ENCODE measurements at regions not wholly inside any gene's neighbourhood (a gene's known extent, or its start where the extent isn't known, plus 50 kb on each side); places are given as distances from the start of the nearest gene placed in this dataset.

DNA sequence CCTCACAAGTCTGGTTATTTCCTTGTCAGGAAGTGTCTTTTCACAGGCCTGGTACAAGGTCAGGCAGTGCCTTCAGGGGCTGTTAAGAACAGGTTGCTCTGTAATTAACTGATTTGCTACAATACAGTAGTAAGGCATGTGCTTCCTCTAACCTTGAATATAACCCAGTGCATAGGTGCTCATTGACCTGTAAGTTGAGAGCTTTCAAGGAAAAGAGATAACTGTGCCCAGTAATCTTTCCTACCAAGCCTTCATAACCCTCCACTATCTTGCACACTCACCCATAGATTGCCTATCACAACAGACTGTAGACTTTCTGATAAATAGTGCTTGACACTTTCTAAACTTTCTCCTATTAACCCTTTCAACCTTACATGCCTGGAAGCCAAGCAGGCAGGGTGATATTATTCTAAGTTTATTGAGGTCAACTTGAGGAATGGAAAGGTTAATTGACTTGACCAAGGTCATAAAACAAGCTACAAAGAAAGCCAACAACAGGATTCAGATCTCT, 148.1 kb downstream of the PPARGC1A start:
- intact Hi-C loops (cut with DNase I), result no loop called here
- no peak for DNase-seq

DNA sequence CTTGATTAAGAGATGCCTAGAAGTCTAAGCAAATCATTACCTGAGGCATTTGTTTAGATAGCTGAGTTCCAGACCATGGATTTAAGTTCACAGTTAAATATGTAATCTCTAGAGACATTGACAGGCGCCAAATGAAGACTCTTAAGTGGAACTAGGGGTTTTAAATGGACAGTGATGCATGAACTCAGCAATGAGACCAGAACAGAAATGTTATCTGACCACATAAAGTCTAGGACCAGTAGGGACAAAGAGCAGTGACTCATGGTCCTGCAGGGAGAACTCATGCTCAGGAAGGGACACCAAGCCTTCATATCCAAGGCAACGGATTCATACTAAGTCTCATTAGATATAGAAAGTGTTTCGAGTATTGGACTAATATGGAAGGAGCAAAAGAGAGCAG, 152.3 kb downstream of the PPARGC1A start:
- intact Hi-C loops (cut with DNase I), result no loop called here
- no peak for DNase-seq

DNA sequence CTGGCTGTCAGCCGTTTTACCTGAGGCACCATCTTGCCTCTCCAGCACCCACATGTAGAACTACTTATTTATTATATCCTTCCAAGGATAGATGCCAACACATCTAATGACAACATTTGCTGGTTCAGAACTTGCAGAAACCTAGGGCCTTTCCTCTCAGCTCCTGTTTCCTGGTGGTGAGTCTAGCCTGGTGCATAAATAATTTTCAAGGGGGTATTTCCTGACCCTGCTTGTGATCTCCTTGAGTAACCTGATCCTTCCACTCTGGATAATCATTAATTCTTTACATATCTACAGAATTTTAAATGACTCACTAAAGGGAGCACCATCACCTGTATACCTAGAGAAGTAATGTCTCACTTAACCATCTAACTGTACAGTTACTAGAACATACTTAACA, 153.4 kb downstream of the PPARGC1A start:
- intact Hi-C loops (cut with DNase I), result no loop called here
- no peak for DNase-seq

DNA sequence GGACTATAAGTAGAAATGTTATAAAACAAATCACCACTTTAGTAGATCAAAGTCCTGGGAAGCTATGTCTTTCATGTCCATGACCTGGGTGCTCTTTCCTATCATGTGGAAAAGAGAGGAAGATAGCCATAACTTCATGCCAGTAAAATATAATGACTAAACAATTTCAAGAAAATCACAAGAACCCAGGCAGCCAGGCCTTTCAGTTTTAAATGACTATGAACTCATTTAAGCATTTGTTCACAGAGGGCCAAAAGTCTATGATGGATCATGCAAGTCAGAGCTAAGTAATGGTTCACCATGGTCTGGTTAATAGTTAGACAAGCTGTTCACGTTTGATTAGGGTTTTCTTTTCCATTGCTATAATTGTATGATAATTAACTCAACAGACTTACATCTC, 155.8 kb downstream of the PPARGC1A start:
- no peak for DNase-seq
- intact Hi-C loops (cut with DNase I), result no loop called here

DNA sequence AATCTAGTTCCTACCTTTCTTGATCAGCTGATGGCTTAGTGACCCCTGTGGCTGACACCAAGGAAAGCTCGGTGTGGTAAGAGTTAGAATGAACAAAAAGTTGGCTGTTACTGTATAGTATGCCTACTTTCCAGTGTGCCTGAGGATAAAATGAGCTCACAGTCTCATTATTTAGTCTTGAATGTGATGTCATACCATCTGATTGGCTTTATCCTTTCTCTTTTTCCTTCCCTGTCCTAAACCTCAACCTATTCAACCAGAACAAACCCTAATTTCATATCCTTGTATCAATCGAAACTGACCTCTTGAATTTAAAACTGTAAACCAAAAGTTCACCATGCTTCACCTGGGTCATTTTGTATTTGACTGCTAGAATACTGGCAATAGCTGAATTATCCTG, 156.4 kb downstream of the PPARGC1A start:
- intact Hi-C loops (cut with DNase I), result no loop called here
- no peak for DNase-seq

DNA sequence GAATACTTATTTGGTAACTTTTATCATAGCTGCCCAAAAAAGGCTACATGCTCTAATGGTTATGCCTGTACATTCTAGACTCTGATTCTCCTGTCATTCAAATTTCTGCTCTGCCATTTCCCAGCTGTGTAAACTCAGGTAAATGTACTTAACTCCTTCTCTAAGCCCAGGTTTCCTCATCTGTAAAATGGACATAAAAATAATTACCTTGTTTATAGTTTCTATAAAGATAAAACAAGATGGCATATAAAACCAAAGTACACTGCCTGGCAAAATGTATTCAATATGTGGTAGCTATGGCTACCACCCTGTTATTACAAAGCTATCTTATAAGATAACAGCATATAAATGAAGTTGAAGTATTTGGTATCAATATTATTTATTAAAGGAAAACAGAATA, 158.8 kb downstream of the PPARGC1A start:
- intact Hi-C loops (cut with DNase I), result no loop called here
- DNase-seq, result no peak

DNA sequence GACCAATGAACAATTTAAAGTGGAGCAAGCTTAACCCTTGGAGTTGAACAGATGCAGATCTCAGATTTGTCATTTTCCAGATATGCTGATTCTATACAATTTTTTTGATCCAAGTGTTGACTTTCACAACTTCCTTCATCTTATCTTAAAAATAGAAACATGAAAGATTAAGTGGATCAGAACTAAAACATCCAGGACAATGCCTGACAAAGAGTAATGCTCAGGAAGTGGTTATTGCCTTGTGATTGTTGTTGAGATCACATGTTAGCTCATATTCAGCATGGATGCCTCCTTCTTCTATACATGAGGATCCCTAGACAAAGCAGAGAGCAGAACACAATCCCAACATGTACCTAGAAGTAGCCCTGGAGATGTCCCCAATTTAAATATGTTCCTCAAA, 160.9 kb downstream of the PPARGC1A start:
- DNase-seq, result no peak
- intact Hi-C loops (cut with DNase I), result no loop called here

DNA sequence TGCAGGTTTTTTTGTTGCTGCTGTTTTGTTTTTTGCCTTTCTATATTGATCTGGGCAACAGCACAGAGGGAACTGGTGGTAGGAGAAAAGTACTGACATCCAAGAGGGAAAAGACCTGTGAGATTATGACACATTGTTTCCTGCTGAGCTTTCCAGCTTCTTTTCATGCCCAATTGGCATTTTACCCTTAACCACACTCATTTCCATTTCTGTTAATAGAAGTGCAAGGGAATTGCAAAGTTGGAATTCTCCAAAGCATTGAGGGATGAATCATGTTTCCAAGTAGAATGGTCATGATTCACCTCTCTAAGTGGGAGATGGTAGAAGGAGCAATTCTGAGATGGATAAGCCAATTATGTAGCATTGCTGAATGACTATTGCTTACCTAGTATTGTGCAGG, 161.5 kb downstream of the PPARGC1A start:
- DNase-seq, result no peak
- intact Hi-C loops (cut with DNase I), result no loop called here

DNA sequence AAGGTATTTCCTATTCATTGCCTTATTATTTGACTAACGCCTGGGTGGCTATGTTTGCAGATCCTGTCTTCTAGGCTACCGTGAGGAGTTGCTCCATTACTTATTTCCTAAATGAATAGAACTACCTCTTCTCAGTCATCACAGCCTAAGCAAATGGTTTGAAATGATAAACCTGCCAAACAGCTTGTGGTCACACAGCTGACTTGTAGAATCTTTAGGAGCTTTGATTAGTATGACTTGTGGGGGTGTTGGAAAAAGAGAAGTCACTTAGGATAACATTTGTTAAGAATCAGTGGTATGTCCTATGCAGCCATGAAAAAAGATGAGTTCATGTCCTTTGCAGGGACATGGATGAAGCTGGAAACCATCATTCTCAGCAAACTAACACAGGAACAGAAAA, 169.3 kb downstream of the PPARGC1A start:
- no peak for DNase-seq
- intact Hi-C loops (cut with DNase I), result no loop called here

DNA sequence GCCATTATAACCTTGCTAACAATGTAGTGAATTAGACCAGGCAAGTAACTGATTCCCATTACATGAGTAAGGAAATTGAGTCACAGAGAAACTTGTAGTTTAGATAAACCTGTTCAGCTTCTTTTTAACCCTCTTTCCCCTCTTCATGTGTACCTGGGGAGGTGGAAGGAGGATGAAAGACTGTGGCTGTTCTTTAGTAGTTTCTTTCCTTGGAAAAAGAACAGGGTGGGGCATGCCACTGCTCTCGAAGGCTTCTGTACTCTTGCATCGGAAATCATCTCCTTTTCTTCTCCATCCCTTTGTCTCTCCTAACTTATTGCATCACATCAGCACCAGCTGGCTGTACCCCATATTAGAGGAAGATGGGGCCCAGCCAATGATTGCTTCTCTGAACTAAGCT, 171.4 kb downstream of the PPARGC1A start:
- no peak for DNase-seq
- intact Hi-C loops (cut with DNase I), result no loop called here

DNA sequence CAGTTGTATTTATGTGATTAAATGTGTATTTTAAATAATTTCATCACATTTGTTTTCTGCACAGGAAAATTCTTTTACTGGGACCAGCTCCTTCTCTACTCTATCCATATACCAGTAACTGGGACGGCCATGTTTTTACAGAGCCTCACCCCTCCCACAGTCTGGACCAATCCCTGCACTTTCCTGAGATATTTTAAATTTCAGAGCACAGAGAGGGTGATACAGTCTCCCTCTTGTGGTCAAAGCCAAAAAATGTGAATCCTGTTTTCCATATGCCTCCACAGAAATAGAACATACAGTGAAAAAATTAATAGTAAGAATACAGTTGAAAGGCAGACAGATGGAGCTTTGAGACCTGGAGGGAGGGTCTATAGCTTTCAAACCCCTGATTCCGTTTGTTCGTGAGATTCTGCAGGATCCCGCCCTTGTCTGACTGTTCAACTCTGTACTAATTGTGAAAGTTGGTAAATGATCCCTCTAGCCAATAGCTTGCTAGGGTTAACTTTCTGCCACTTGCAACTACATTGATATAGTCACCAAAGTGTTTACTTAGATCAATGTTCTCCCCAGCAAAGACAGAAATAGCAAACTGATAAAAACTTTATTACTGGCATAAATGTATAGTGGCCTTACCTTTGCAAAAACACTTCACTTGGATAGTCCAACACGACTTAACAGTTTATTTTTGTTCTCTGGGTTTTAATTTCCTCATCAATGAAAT, 172.2 kb downstream of the PPARGC1A start:
- intact Hi-C loops (cut with DNase I), result no loop called here
- no peak for DNase-seq

DNA sequence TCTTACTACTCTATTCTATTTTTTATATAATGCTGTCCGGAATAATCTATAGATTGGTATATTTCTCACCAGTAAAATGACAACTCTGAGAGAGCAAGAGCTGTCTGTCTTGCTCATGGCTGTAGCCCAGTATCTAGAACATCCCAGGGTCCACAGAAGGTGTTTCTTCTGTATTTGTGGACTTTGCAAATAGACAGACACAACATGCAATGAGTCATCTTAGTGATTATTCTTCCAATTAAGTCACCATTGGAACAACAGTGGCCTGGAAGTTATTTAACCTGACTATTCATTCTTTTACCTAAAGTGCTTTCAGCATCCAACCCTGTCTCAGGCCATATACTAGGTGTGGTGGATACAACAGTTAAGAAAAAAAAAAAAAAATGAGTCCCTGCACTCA, 179.5 kb downstream of the PPARGC1A start:
- intact Hi-C loops (cut with DNase I), result no loop called here
- no peak for DNase-seq

DNA sequence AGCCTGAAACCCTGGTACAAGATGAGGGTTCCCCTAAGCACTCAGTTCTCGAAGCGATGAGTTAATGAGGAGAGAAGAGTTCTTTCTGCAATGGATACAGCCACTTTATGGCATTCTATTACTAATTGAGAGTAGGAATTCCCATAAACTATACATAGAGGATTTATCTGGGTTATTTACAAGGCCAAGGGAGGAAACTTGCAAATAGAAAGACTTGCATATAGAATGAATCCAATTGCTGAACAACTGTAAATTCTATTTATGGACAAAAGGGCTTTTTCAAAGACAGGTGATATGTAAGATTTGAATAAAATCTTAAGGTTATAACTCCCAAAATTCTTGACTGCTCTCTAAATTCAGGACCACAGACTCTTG, 182.2 kb downstream of the PPARGC1A start:
- intact Hi-C loops (cut with DNase I), result no loop called here
- no peak for DNase-seq

DNA sequence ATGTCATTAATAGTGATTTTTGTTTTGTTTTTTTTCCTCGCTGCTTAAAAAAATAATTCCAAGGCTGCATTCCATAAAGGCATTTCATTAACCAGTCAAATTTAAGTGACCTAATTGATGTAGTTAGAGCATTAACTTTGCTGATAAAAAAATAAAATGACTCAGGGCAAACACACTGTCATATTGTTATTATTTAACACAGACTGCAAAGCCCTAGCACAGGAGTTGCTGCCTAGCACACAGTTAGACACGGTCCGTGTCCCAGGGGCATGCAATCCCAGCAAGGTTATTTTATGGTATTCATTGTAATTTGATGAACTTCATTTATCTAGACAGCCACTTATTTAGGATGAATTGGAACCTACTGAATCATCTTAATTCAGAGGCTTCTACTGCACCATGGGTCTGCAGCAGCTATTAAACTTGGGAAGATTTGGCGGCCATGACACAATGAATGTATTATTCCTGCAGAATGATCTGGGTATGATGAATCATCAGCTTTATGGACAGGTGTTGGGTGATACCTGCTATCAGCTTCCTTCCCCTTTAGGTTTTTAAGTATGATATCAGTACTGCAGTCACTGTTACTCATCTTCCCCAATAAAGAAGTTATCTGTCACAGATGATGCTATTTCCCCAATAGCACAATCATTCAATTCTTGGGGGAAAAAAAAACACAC, 182.7 kb downstream of the PPARGC1A start:
- DNase-seq, result no peak
- intact Hi-C loops (cut with DNase I), result no loop called here

DNA sequence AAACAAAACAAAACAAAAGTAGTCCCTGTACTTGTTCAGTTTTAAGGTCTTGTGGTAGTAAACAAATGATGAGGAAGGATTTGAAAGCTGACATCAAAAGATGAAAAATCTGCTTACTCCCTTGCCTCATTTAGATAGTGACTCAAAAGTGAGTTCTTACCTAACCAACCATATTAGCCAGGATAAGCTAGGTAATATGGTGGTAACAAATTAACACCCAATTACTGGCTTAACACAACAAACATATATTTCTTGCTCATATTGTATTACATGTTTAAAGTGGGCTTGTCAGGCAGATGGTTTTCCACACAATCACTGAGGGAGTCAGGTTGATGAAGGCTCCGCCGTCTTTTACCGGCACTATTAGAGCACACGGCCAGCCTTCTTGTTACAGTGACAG, 189.7 kb downstream of the PPARGC1A start:
- intact Hi-C loops (cut with DNase I), result no loop called here
- no peak for DNase-seq

DNA sequence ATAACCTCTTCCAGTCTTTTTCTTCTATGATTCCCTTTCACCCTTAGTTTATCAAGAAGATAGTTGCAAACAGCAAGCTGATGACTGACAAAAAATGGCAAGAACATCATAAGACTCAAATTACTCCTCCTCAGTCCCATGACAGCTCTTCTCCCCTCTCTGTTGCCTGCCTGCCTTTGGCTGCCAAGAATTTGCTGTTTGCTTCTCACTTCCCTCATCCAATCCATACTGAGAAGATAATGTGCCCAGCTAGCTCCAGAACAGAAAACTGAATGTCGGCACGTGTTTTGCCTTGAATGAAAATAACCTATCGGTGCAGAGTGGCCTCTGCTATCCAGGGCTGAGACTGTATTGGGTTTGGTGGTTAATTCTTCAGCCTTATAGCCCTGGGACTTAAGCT, 192.1 kb downstream of the PPARGC1A start:
- DNase-seq, result peak in 2 of 10 donors; percentile 8 to 57
- intact Hi-C loops (cut with DNase I), result no loop called here

DNA sequence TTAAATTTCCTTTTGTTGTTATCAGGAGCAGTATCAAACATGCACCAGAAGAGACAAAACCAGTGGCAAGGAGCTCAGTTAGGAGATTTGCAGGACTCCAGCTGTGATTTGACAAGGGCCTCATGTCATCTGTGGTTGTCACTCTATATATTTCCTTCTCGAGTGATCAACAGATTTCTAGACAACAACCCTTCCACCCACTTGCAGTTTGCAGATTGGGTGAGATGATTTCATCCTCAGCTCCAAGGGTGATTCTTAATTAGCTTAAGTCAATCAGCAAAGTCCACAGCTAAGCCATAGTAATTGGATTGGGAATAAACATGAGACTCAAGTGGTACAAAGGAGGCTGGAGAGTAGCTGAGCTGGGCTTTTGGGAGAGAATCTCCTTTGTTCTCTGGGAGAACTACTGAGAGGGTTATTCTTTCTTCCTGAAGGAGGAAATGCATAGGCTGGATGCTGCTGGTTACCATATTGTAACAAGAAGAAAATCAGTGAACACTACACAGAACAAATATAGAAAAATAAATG, 192.8 kb downstream of the PPARGC1A start:
- no peak for DNase-seq
- intact Hi-C loops (cut with DNase I), result no loop called here

DNA sequence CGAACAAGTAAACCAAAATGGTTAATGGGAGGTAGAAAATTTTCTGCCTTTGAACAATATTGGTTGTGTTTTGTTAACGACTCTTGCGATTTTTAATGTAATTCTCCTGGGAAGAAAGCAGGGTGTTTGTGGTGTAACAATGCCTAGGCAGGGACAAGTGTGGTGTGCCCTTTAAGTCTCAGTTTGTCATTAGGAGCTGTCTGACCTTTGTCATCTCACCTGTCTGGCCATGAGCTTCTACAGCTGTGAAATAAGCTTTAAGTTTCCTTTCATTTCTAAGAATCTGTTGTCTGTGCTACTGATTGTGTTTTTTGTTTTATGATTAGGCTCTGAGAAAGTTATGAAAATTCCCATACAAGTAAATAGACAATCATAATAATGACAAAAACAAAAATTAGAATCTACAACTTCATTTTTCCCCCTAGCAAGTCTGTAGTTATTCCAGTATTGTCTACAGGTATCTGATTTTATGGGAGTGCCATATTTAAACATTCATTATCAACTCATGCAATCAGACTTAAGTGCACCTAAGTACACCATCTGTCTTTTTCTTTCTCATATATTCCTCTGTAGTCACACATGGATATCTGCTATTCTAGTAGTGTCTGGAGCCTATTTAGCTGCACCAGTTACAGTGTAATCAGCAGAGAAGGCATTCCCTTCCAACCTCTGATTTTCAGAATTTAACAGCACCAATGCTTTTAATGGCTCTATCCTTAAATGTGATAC, 203.5 kb downstream of the PPARGC1A start:
- DNase-seq, result no peak
- intact Hi-C loops (cut with DNase I), result no loop called here

DNA sequence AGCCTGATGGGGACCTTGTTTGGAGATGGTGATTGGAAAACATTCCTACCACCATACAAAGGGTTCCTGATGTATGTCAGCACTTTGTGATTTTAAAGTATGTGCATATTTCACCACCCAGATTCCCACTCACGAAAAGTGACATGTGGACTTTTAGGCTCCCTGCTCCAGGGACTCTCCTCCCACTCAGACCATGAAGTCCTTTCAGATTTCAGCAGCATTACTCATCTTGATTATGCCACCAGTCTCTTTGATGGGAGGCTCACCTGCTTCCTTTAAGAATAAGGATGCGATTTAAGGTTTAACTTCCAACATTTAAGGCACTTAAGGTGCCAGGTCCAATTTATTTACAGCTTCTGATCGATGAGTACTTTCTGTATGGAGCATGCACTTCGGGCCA, 204.4 kb downstream of the PPARGC1A start:
- intact Hi-C loops (cut with DNase I), result no loop called here
- no peak for DNase-seq

DNA sequence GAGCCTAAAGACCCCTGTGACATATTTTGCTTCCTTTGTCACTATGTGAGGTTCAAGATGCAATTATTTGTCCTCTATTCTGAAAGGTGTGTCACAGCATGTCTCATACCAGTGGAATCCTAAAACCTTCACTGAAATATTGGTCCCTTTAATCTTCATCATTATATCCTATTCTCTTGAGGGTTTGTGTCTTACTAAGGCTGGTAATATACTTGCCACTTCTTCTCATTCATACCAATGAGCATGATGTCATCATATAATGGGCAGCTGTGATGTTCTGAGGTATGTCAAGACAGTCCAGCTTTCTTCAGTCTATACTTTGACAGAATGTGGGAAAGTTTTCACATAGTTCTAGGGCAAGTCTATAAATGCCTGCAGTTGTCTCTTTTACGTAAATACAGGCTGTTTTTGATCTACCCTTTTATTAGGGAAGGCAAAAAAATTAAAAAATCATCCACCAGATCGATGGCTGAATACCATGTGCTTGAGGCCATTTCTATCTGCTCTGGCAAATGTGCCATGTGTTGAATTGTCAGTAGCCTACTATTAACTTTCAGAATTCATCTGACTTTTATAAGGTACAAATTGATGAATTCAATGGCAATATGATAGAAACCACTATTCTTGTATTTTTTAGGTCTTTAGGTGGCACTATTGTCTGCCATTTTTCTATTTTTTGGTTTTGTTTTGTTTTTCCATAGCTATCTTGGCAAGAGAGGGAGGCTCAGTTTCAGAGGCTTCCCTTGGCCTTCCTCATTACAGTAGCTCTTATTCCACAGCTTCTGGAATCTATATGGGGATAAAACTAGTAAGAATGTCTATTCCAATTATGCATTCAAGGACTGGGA, 209.0 kb downstream of the PPARGC1A start:
- no peak for DNase-seq

DNA sequence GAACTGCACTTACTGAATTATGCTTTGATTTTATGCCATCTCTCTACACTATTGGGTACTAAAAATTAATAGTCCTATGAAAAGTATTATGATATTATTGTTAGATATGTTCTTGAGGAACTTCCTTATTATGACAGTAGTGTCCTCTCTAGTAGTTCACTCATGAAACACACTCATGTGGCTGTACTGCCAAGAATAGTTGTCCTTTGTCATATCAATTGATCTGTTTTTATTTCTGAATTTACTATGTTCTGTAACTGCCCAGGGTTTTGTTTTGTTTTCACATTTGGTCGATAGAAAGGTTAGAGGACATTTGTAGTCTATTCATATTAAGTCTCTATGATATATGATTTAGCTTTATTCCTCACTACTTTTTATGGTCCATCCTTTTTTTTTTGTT, 215.2 kb downstream of the PPARGC1A start:
- intact Hi-C loops (cut with DNase I), result no loop called here
- DNase-seq, result no peak

More for the DNA sequence above, 209.0 kb downstream of the PPARGC1A start:
- intact Hi-C loops (cut with DNase I), result no loop called here
